Omental fat pad (tissue), 3 donors: ENCODE measurements at regions not wholly inside any gene's neighbourhood (a gene's known extent, or its start where the extent isn't known, plus 50 kb on each side); places are given as distances from the start of the nearest gene placed in this dataset.
"Not testable (repeated sequence)": the region's sequence is repeated elsewhere in the genome, so short reads cannot be mapped to it uniquely, and the experiment has no call there.

Experiments
- ATAC-seq: fragments of 150-250 bp; one replicate; pipeline ENCODE4 v1.9.1; 2016; ENCODE audit warnings: mild to moderate bottlenecking, moderate library complexity; ENCODE audit not compliant: low FRiP score
- DNase-seq: peaks from one replicate; pipeline ENCODE4 v3.0.0-alpha.2; 2019; ENCODE audit warnings: low spot score
- TF ChIP-seq, protein P1 (sequence below), 3 donors: fragments of 450-650 bp; IDR thresholded peaks; one replicate each; pipeline ENCODE4 v1.5.1; 2016 to 2017; ENCODE audit warnings: antibody characterized with exemption in 3 of 3, mild to moderate bottlenecking in 3 of 3, moderate library complexity in 2 of 3

- TF ChIP-seq, protein P1, sequence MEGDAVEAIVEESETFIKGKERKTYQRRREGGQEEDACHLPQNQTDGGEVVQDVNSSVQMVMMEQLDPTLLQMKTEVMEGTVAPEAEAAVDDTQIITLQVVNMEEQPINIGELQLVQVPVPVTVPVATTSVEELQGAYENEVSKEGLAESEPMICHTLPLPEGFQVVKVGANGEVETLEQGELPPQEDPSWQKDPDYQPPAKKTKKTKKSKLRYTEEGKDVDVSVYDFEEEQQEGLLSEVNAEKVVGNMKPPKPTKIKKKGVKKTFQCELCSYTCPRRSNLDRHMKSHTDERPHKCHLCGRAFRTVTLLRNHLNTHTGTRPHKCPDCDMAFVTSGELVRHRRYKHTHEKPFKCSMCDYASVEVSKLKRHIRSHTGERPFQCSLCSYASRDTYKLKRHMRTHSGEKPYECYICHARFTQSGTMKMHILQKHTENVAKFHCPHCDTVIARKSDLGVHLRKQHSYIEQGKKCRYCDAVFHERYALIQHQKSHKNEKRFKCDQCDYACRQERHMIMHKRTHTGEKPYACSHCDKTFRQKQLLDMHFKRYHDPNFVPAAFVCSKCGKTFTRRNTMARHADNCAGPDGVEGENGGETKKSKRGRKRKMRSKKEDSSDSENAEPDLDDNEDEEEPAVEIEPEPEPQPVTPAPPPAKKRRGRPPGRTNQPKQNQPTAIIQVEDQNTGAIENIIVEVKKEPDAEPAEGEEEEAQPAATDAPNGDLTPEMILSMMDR (IDR thresholded peaks at IDR 0.05), result no peak
- ATAC-seq, result no peak
- DNase-seq, result no peak
Measured at GRCh38 chr15:84143753-84144314, 91.7 kb upstream of the GOLGA6L4 start.

DNA sequence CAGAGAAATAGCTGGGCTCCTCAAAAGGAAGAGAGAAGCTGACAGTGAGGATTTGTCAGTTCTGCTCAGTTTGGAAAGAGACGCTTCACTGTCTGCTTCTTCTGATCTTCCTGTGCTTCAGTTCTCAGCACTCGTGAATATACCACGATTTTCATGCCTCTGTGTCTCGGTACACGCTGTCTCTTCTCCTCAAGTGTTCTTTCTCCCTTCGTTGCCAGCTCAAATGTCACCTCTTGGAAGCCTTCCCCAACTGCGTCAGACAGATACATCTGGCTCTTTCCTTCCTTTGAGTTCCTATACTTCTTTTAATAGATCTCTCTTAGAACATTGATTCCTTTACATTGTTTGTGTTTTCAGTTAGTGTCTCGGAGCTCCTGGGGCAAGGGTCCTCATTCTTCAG is 90.6 kb upstream of the GOLGA6L4 start:
- not testable (repeated sequence) for DNase-seq

GRCh38 chr15:84146299-84146698 is 89.3 kb upstream of the GOLGA6L4 start:
- DNase-seq, ATAC-seq: not testable (repeated sequence)

More for the DNA sequence above, 90.6 kb upstream of the GOLGA6L4 start:
- not testable (repeated sequence) for ATAC-seq

DNA sequence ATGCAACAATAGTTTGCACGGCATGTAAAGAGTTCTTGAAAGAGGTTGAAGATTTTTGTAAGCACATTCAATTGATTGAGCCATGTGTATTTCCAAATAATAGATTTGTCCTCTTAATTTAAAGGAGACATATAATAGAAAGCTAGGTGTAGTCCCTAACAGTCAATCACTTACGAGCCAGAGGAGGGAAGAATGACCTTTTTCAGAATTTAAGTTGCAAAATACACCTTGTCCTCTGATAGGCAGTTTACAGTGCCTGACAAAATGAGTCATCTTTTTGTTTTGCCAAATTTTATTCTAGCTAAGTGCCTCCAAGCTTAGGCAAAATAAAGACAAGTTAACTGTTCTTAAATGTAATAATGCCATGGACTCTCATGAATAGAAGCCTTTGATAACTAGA is 88.3 kb upstream of the GOLGA6L4 start:
- not testable (repeated sequence) for DNase-seq
- ATAC-seq, result peak; percentile 47

GRCh38 chr15:84151205-84151931 is 84.2 kb upstream of the GOLGA6L4 start:
- ATAC-seq, result peak; percentile 59
- TF ChIP-seq, protein P1 (IDR thresholded peaks at IDR 0.05), result no peak
- no peak for DNase-seq

DNA sequence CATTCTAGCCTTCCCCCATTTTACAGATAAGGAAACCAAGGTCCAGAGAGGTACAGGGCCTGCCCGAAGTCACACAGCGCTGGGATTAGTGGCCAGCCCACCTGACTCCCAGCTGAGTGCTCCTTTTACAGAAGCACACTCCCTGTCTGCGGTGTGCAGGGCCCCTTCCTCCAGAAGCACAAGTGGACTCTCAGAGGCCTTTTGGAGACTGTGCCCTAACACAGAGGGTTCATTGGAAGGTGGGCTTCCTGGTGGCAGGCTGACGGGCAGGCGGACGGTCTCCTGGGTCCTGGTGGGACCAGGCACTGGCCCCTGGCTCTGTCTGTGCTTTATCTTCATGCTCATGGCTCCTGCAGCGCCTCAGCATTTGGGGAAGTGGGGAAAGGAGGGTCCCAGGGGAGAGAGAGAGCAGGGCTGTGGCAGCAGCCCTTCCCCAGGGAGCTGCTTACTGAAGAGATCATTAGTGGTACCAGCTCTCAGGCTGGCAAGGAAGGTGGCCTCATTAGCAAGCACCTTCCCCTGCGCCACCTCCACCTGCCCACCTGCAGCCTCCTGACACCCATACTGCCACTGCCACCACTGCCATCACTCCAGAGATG is 83.1 kb upstream of the GOLGA6L4 start:
- not testable (repeated sequence) for ATAC-seq, DNase-seq

GRCh38 chr15:84153655-84154140 is 81.9 kb upstream of the GOLGA6L4 start:
- DNase-seq, ATAC-seq: not testable (repeated sequence)

- DNase-seq, ATAC-seq: not testable (repeated sequence)
Measured at GRCh38 chr15:84154314-84154713, 81.3 kb upstream of the GOLGA6L4 start.

DNA sequence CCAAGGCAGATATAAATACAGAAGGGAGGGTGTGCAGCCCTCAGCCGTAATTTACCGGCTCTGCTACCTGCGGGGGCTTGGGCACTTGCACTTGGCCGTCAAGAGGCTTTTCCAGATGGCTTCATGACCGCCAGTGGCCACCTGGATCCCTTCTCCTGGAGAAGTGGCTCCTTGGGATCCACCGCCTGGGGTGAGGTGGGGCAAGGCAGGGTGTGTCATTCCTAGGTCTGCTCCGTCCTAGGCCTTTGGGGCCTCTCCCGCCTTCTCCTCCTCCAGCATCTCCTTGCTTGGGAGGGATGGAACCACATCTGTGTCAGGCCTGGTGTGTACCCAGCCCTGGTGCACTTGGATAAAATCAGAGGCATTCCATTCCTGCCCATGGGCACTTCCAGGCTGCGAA is 80.8 kb upstream of the GOLGA6L4 start:
- DNase-seq, ATAC-seq: not testable (repeated sequence)

DNA sequence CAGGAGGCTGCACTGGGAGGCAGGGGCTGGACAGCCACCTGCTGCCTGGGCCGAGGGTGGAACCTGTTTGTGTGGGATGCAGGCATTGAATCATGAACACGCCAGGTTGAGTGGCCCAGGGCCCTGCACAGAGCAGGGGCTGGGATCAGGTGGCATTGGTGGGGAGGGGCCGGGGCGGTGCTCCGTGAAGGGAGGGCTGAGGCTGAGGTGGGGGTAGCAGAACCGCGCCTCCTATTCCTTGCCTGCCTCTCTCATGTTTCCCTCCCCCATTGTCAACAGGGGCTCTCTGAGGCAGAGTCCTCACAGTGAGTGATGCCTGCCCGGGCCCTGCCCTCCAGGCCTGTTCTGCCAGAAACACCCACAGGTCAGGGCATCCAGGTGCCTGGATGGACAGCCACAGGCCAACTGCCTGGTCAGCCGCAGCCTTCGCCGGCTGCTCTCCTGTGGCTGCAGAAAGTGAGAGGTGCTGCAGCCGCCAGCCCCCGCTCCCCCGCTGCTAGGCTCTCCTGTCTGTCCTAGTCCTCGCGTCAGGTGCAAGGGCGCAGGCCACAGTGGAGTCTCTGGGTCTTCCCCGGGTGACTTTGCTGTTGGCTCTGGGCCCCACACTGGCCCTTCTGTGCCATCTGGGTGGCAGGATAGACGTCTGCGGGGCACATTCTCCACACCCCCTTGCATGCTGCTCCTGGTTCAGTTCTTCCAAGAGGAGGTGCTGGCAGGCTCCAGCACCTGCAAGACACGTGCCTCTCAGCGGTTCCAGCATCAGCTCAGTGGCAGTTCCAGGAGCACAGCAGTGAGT is 79.6 kb upstream of the GOLGA6L4 start:
- not testable (repeated sequence) for DNase-seq, ATAC-seq

DNA sequence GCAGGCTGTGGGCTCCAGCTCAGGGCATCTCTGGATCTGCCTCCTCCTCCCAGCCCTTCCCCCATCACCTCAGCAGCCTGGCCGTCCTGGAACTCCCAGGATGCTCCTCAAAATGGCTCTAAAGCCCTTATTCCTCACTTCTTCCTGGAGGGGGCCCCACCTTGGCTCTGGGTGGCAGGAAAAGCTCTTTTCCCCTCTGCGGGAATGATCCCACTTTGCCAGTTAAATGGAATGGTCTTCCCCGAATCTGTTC is 79.1 kb upstream of the GOLGA6L4 start:
- ATAC-seq, DNase-seq: not testable (repeated sequence)

DNA sequence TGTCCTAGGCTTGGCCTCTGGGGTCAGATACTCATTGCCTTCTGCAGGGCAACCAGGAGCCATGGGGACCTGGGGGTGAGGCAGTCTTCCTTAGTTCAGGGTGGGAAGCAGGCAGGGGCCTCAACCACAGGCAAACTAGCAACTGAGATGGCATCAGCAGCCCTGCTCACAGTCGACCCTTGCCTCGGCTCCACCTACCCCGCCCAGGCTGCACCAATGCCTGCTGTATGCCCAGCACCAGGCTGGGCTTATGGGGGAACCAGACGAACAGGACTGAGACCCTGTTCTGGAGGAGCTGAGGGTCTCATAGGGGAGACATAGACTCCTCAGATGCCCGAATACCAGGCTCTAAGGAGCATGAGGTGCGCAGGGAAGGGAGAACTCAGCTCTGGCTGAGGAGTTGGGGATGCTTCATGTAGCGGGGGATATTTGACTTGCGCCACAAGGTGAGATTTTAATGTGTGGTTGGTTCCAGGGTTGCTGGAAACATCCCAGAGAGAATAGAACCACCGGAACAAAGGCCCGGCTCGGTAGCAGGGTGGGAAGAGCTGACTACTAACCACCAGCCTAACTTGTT is 78.4 kb upstream of the GOLGA6L4 start:
- DNase-seq, result not testable (repeated sequence)

DNA sequence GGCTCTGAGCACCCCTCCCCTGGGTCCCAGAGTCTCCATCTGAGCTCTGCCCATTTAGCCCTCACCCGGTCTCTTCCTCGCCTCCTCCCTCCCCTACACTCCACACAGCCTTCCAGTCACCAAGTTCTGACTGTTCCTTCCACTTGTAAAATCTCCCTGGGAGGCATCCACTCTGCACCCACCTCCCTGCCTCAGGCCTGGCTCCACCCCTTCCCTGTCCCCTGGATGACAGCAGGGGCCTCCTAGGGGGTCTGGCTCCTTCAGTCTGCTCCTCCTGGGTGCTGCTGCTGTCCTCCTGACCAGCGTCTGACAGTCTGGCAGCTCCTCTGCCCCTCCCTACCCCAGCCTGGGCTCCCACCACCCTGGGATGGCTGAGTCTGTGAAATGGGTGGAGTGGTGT is 77.7 kb upstream of the GOLGA6L4 start:
- not testable (repeated sequence) for ATAC-seq, DNase-seq

More for the DNA sequence above, 78.4 kb upstream of the GOLGA6L4 start:
- ATAC-seq, result not testable (repeated sequence)

- DNase-seq, ATAC-seq: not testable (repeated sequence)
Measured at GRCh38 chr15:84159346-84160269, 76.0 kb upstream of the GOLGA6L4 start.
